H1 (cell line): ENCODE measurements at regions not wholly inside any gene's neighbourhood (a gene's known extent, or its start where the extent isn't known, plus 50 kb on each side); places are given as distances from the start of the nearest gene placed in this dataset.

Source experiments
- CTCF ChIA-PET: fragments of 300-600 bp; sonication (Branson Sonifier 250); formaldehyde crosslinking; loops from one replicate; lab custom pipeline; 2021; ENCODE audit not compliant: partially characterized antibody; lab: Charles Lee
- POLR2A ChIA-PET: fragments of 300-600 bp; sonication (Branson Sonifier 250); formaldehyde crosslinking; loops from one replicate; lab custom pipeline; 2021; ENCODE audit warnings: inconsistent platforms; ENCODE audit not compliant: partially characterized antibody; lab: Charles Lee
- DNase-seq, 2 experiments: peaks; one replicate each; pipeline versions ENCODE4 v3.0.0 to v3.0.0-alpha.2; 2010 to 2022; ENCODE audit warnings: low spot score in 2 of 2, low read depth in 1 of 2, mixed read lengths in 1 of 2
- FAIRE-seq: peaks from 2 replicates; lab custom pipeline; 2011; peaks lifted over from hg19 to GRCh38; lab: Jason Lieb, UNC
- H2AFZ ChIP-seq: 2 replicates; pipeline ENCODE4 v1.8.1; 2012; ENCODE audit warnings: low read length, inconsistent platforms
- H2AK5ac ChIP-seq: 2 replicates; pipeline ENCODE4 v1.6.1; 2013; ENCODE audit warnings: low read depth, low read length
- H2BK120ac ChIP-seq: replicated peaks from 2 replicates; pipeline ENCODE3; 2013; ENCODE audit warnings: low read depth, low read length, inconsistent platforms
- H2BK12ac ChIP-seq: 2 replicates; pipeline ENCODE4 v1.6.1; 2013; ENCODE audit warnings: low read depth, low read length
- H2BK15ac ChIP-seq: 2 replicates; pipeline ENCODE4 v1.6.1; 2013; ENCODE audit warnings: low read length
- H2BK20ac ChIP-seq: 2 replicates; pipeline ENCODE4 v1.6.1; 2013; ENCODE audit warnings: low read length
- H2BK5ac ChIP-seq: 2 replicates; pipeline ENCODE4 v1.6.1; 2013; ENCODE audit warnings: low read depth, low read length
- H3K14ac ChIP-seq: 2 replicates; pipeline ENCODE4 v1.6.1; 2013; ENCODE audit warnings: inconsistent platforms; ENCODE audit not compliant: insufficient read length
- H3K18ac ChIP-seq: 2 replicates; pipeline ENCODE4 v1.6.1; 2013; ENCODE audit warnings: low read length; ENCODE audit errors: extremely low read depth
- H3K23ac ChIP-seq: 2 replicates; pipeline ENCODE4 v1.6.1; 2013; ENCODE audit warnings: inconsistent platforms; ENCODE audit not compliant: insufficient read length
- H3K23me2 ChIP-seq: 2 replicates; pipeline ENCODE4 v1.6.1; 2013; ENCODE audit warnings: low read depth, low read length
- H3K27ac ChIP-seq: 2 replicates; pipeline ENCODE4 v1.6.1; 2011; ENCODE audit warnings: low read depth, low read length, inconsistent platforms
- H3K27me3 ChIP-seq, 4 experiments: replicated peaks in 1 of 4; 1 replicate in 1 of 4; 2 replicates in 3 of 4; pipeline versions ENCODE4 v1.6.1 to v1.8.1; 2011 to 2013; ENCODE audit warnings: low read length in 3 of 4, mild to moderate bottlenecking in 3 of 4, inconsistent platforms in 2 of 4, mixed read lengths in 2 of 4, moderate library complexity in 1 of 4; ENCODE audit not compliant: control insufficient read depth in 3 of 4, insufficient read depth in 3 of 4; ENCODE audit errors: extremely low read depth in 1 of 4
- H3K36me3 ChIP-seq, 4 experiments: 2 replicates each; pipeline versions ENCODE4 v1.6.1 to v1.8.1; 2011 to 2013; ENCODE audit warnings: mild to moderate bottlenecking in 4 of 4, low read length in 3 of 4, moderate library complexity in 2 of 4, control low read depth in 1 of 4, inconsistent platforms in 1 of 4; ENCODE audit not compliant: insufficient read depth in 4 of 4, control insufficient read depth in 2 of 4
- H3K4ac ChIP-seq: replicated peaks from 2 replicates; pipeline ENCODE3; 2013; ENCODE audit warnings: low read length, low read depth, mixed read lengths, inconsistent platforms; ENCODE audit not compliant: insufficient read length
- H3K4me1 ChIP-seq, 4 experiments: replicated peaks in 1 of 4; 1 replicate in 1 of 4; 2 replicates in 3 of 4; pipeline versions ENCODE4 v1.6.1 to v1.8.1; 2011 to 2013; ENCODE audit warnings: low read length in 3 of 4, inconsistent platforms in 2 of 4, mixed read lengths in 1 of 4; ENCODE audit not compliant: insufficient read depth in 4 of 4, control insufficient read depth in 3 of 4
- H3K4me2 ChIP-seq, 2 experiments: 2 replicates each; pipeline versions ENCODE4 v1.6.1 to v1.8.1; 2011 to 2013; ENCODE audit warnings: low read depth in 2 of 2, low read length in 2 of 2, control low read depth in 1 of 2, inconsistent platforms in 1 of 2, mild to moderate bottlenecking in 1 of 2; ENCODE audit not compliant: insufficient read depth in 1 of 2
- H3K4me3 ChIP-seq, 4 experiments: fragments of 200-600, 300-600 bp in 1 of 4; sonication (generic), shearing (Covaris generic), sonication (Bioruptor Twin) in 1 of 4; 2 replicates each; pipeline versions ENCODE4 v1.5.1 to v1.8.1; 2011 to 2016; ENCODE audit warnings: low read length in 4 of 4, low read depth in 3 of 4, control low read depth in 2 of 4, inconsistent platforms in 2 of 4, mild to moderate bottlenecking in 2 of 4, mixed read lengths in 1 of 4, moderate library complexity in 1 of 4; ENCODE audit not compliant: insufficient read depth in 2 of 4; ENCODE audit errors: extremely low read depth in 1 of 4
- H3K56ac ChIP-seq: replicated peaks from 2 replicates; pipeline ENCODE3; 2013; ENCODE audit warnings: low read depth, mild to moderate bottlenecking, mixed read lengths, low read length, inconsistent platforms; ENCODE audit not compliant: insufficient read length
- H3K79me1 ChIP-seq: 2 replicates; pipeline ENCODE4 v1.6.1; 2013; ENCODE audit warnings: low read depth, low read length, control low read depth
- H3K79me2 ChIP-seq, 2 experiments: 2 replicates each; pipeline versions ENCODE4 v1.6.1 to v1.8.1; 2012 to 2013; ENCODE audit warnings: low read length in 2 of 2, mild to moderate bottlenecking in 2 of 2, inconsistent platforms in 1 of 2; ENCODE audit not compliant: insufficient read depth in 2 of 2, control insufficient read depth in 1 of 2
- H3K9ac ChIP-seq, 4 experiments: replicated peaks in 1 of 4; 1 replicate in 1 of 4; 2 replicates in 3 of 4; pipeline versions ENCODE4 v1.6.1 to v1.8.1; 2011 to 2013; ENCODE audit warnings: low read depth in 3 of 4, low read length in 3 of 4, control low read depth in 2 of 4, mild to moderate bottlenecking in 2 of 4, moderate library complexity in 2 of 4, inconsistent platforms in 1 of 4; ENCODE audit errors: extremely low read depth in 1 of 4
- H3K9me3 ChIP-seq, 2 experiments: 2 replicates each; pipeline versions ENCODE4 v1.6.1 to v1.8.1; 2012 to 2013; ENCODE audit warnings: mild to moderate bottlenecking in 2 of 2, moderate library complexity in 2 of 2, control low read depth in 1 of 2, inconsistent platforms in 1 of 2, low read depth in 1 of 2, low read length in 1 of 2, mixed read lengths in 1 of 2; ENCODE audit not compliant: insufficient read depth in 2 of 2
- H4K20me1 ChIP-seq, 2 experiments: replicated peaks in 1 of 2; 2 replicates each; pipeline versions ENCODE3 to v1.8.1; 2011 to 2013; ENCODE audit warnings: inconsistent platforms in 2 of 2, low read length in 2 of 2, mild to moderate bottlenecking in 1 of 2; ENCODE audit not compliant: insufficient read depth in 2 of 2, control insufficient read depth in 1 of 2
- H4K5ac ChIP-seq: 2 replicates; pipeline ENCODE4 v1.6.1; 2013; ENCODE audit warnings: low read length, low read depth, mixed read lengths, inconsistent platforms; ENCODE audit not compliant: insufficient read length
- H4K8ac ChIP-seq: 2 replicates; pipeline ENCODE4 v1.8.0; 2013; ENCODE audit warnings: mild to moderate bottlenecking, moderate library complexity, low read length, inconsistent platforms; ENCODE audit not compliant: insufficient read depth; ENCODE audit errors: extremely low read depth
- H4K91ac ChIP-seq: replicated peaks from 2 replicates; pipeline ENCODE3; 2013; ENCODE audit warnings: low read length, mixed read lengths, inconsistent platforms; ENCODE audit not compliant: insufficient read length
- NANOG ChIP-seq: IDR thresholded peaks from 2 replicates; pipeline ENCODE4 v1.6.1; 2011; ENCODE audit warnings: low read length, low read depth, mild to moderate bottlenecking, inconsistent platforms; ENCODE audit not compliant: insufficient read depth, poor library complexity, severe bottlenecking
- whole genome bisulfite sequencing, 2 experiments: shearing (Covaris generic) in 1 of 2; methylation state at CpG; one replicate each; pipeline versions ENCODE4 v1.1.6 to v1.1.7; 2013 to 2015; ENCODE audit warnings: low lambda C conversion rate in 2 of 2, mixed read lengths in 2 of 2, inconsistent platforms in 1 of 2, low coverage in 1 of 2, missing lambda C conversion rate in 1 of 2; ENCODE audit not compliant: insufficient replicate concordance in 2 of 2, insufficient coverage in 1 of 2, insufficient read length in 1 of 2; ENCODE audit errors: extremely low coverage in 1 of 2, missing lambda C conversion rate in 1 of 2; 5-methylcytosine and 5-hydroxymethylcytosine counted together

GRCh38 chr4:72974694-72975487, 94.6 kb downstream of the COX18 start:
- no peak overlapping the region for H3K27ac ChIP-seq
- no peak overlapping the region for H3K14ac ChIP-seq
- no peak overlapping the region for H3K4me3 ChIP-seq
- no peak overlapping the region for H3K56ac ChIP-seq
- H3K36me3 ChIP-seq, result no peaks in the 10 kb centered on the region; a peak in 1 of 8 replicates
- H2AFZ ChIP-seq, result no peak overlapping the region
- no peaks in the 10 kb centered on the region for H3K79me1 ChIP-seq
- no peak overlapping the region for H2BK120ac ChIP-seq
- H3K23ac ChIP-seq, result no peak overlapping the region
- ChIA-PET CTCF (interaction anchor here (0.6 to 1.3 kb wide), 4 partner anchors 11 to 557 kb away, joined by 3 to 8 read pairs (median 4); no protein-coding TSS in a partner anchor), POLR2A (no interaction called here)
- H2BK12ac ChIP-seq, result no peak overlapping the region
- H3K4me1 ChIP-seq, result no peaks in the 10 kb centered on the region
- no peak overlapping the region for H2BK5ac ChIP-seq
- no peaks in the 10 kb centered on the region for H3K23me2 ChIP-seq
- 87% methylated on average over 8 of the region's 8 CpGs; no CpG with 5 or more reads in 1 of the 2 experiments for WGBS, 2 experiments
- DNase-seq, result no peak
- no peaks in the 10 kb centered on the region for H4K20me1 ChIP-seq
- no peaks in the 10 kb centered on the region for H3K79me2 ChIP-seq
- H2BK15ac ChIP-seq, result no peak overlapping the region
- no peaks in the 10 kb centered on the region for H3K9me3 ChIP-seq
- no peak overlapping the region for H2AK5ac ChIP-seq
- peak overlapping the region in 1 of 4 experiments; percentile 8; a peak in 1 of 7 replicates for H3K9ac ChIP-seq
- no peaks in the 10 kb centered on the region for H3K27me3 ChIP-seq
- H3K4ac ChIP-seq, result no peak overlapping the region
- no peak for TF ChIP-seq NANOG
- TF ChIP-seq, all 59 proteins: peak for 0
- H4K91ac ChIP-seq, result no peak overlapping the region
- H3K18ac ChIP-seq, result no peak overlapping the region
- FAIRE-seq, result no peak
- H4K5ac ChIP-seq, result no peak overlapping the region
- no peak overlapping the region for H3K4me2 ChIP-seq
- H2BK20ac ChIP-seq, result no peak overlapping the region
- no peak overlapping the region; the same call in 1 of the 2 replicates for H4K8ac ChIP-seq
